Gastroesophageal sphincter (tissue), 3 donors: ENCODE measurements at regions not wholly inside any gene's neighbourhood (a gene's known extent, or its start where the extent isn't known, plus 50 kb on each side); places are given as distances from the start of the nearest gene placed in this dataset.

Source experiments
- POLR2A ChIP-seq, 2 donors: fragments of 450-650 bp; IDR thresholded peaks; one replicate each; pipeline ENCODE4 v1.6.1; 2017; ENCODE audit warnings: antibody characterized with exemption in 2 of 2, mild to moderate bottlenecking in 2 of 2, moderate library complexity in 1 of 2
- POLR2AphosphoS5 ChIP-seq: sonication (generic); formaldehyde crosslinking; IDR thresholded peaks from one replicate; pipeline ENCODE4 v1.6.1; 2017; ENCODE audit warnings: antibody characterized with exemption
- TF ChIP-seq, protein P1 (sequence below), 4 experiments: fragments of 200-600 bp in 2 of 4; fragments of 450-650 bp in 2 of 4; sonication (generic) in 1 of 4; IDR thresholded peaks; one replicate each; pipeline ENCODE4 v1.5.1; 2017 to 2019; ENCODE audit warnings: antibody characterized with exemption in 4 of 4, mild to moderate bottlenecking in 2 of 4, moderate library complexity in 2 of 4

DNA sequence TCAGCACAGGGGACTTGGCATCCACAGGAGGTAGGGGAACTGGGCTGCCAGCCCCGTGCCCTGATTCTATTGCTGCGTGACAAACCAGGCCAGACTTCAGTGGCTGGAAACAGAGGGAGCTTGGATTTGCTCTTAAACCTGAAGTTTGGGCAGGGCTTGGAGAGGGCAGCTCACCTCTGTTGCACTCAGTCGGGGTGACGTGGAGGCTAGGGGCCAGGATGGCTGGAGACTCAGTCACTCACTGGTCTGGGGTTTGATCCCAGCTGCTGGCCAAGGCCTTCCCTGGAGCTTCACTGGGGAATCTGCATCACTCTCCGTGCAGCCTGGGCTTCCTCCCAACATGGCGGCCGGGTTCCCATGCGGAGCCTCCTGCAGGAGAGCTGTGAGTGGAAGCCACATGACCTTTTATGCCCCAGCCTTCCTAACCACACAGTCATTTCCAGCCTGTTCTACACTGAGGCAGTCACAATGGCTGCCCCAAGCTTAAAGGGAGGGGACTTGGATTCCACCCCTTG is 175.2 kb upstream of the HDAC4 start:
- TF ChIP-seq, protein P1, sequence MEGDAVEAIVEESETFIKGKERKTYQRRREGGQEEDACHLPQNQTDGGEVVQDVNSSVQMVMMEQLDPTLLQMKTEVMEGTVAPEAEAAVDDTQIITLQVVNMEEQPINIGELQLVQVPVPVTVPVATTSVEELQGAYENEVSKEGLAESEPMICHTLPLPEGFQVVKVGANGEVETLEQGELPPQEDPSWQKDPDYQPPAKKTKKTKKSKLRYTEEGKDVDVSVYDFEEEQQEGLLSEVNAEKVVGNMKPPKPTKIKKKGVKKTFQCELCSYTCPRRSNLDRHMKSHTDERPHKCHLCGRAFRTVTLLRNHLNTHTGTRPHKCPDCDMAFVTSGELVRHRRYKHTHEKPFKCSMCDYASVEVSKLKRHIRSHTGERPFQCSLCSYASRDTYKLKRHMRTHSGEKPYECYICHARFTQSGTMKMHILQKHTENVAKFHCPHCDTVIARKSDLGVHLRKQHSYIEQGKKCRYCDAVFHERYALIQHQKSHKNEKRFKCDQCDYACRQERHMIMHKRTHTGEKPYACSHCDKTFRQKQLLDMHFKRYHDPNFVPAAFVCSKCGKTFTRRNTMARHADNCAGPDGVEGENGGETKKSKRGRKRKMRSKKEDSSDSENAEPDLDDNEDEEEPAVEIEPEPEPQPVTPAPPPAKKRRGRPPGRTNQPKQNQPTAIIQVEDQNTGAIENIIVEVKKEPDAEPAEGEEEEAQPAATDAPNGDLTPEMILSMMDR (IDR thresholded peaks at IDR 0.05): no peak
- TF ChIP-seq POLR2A (IDR thresholded peaks at IDR 0.05) (no peak), POLR2AphosphoS5 (no peak)
